GM19455 (cell line): ENCODE measurements at regions not wholly inside any gene's neighbourhood (a gene's known extent, or its start where the extent isn't known, plus 50 kb on each side); places are given as distances from the start of the nearest gene placed in this dataset.
"Not testable (repeated sequence)": the region's sequence is repeated elsewhere in the genome, so short reads cannot be mapped to it uniquely, and the experiment has no call there.

ENCODE experiments used
- ATAC-seq: cut with Tn5 transposase; IDR thresholded peaks from one replicate; pipeline ENCODE4 v1.9.1; 2021; ENCODE audit not compliant: unreplicated experiment

- no peak for ATAC-seq
Observed at GRCh38 chr3:180409883-180410282, 192.1 kb upstream of the TTC14 start.

- ATAC-seq = no peak
Observed at GRCh38 chr3:180414157-180414556, 187.8 kb upstream of the TTC14 start.

- ATAC-seq = no peak
Observed at GRCh38 chr3:180416111-180416594, 185.8 kb upstream of the TTC14 start.

- ATAC-seq = no peak
Observed at GRCh38 chr3:180417241-180417640, 184.7 kb upstream of the TTC14 start.

- ATAC-seq = no peak
Observed at GRCh38 chr3:180420016-180420415, 181.9 kb upstream of the TTC14 start.

- no peak for ATAC-seq
Observed at GRCh38 chr3:180420804-180421203, 181.2 kb upstream of the TTC14 start.

- no peak for ATAC-seq
Observed at GRCh38 chr3:180421221-180421620, 180.7 kb upstream of the TTC14 start.

- no peak for ATAC-seq
Observed at GRCh38 chr3:180421721-180422120, 180.2 kb upstream of the TTC14 start.

- ATAC-seq = not testable (repeated sequence)
Observed at GRCh38 chr3:180424305-180424704, 177.7 kb upstream of the TTC14 start.

- no peak for ATAC-seq
Observed at GRCh38 chr3:180430896-180431295, 171.1 kb upstream of the TTC14 start.

- no peak for ATAC-seq
Observed at GRCh38 chr3:180433152-180433551, 168.8 kb upstream of the TTC14 start.

- no peak for ATAC-seq
Observed at GRCh38 chr3:180447136-180447535, 154.8 kb upstream of the TTC14 start.

GRCh38 chr3:180448407-180448806 is 153.6 kb upstream of the TTC14 start:
- ATAC-seq = not testable (repeated sequence)

- ATAC-seq = no peak
Observed at GRCh38 chr3:180457225-180457624, 144.7 kb upstream of the TTC14 start.

- no peak for ATAC-seq
Observed at GRCh38 chr3:180466401-180467011, 135.5 kb upstream of the TTC14 start.

- ATAC-seq = no peak
Observed at GRCh38 chr3:180467177-180467576, 134.8 kb upstream of the TTC14 start.

- no peak for ATAC-seq
Observed at GRCh38 chr3:180469149-180469548, 132.8 kb upstream of the TTC14 start.

GRCh38 chr3:180478695-180479094 is 123.3 kb upstream of the TTC14 start:
- no peak for ATAC-seq

- no peak for ATAC-seq
Observed at GRCh38 chr3:180492047-180492446, 109.9 kb upstream of the TTC14 start.

- ATAC-seq = no peak
Observed at GRCh38 chr3:180496995-180497394, 105.0 kb upstream of the TTC14 start.

GRCh38 chr3:180516368-180516767 is 85.6 kb upstream of the TTC14 start:
- no peak for ATAC-seq

- no peak for ATAC-seq
Observed at GRCh38 chr3:180523040-180523439, 78.9 kb upstream of the TTC14 start.

- no peak for ATAC-seq
Observed at GRCh38 chr3:180528843-180529242, 73.1 kb upstream of the TTC14 start.
